ENCODE measurements at regions not wholly inside any gene's neighbourhood (a gene's known extent, or its start where the extent isn't known, plus 50 kb on each side); places are given as distances from the start of the nearest gene placed in this dataset.

GRCh38 chr1:81490614-81491013 is 310.1 kb upstream of the ADGRL2 start:
- TF ChIP-seq CTCF (IDR thresholded peaks at IDR 0.05; ENCODE audit: unreplicated experiment), result no peak
- no peak for DNase-seq (ENCODE audit: low spot score, unreplicated experiment)
- H3K4me1 Mint-ChIP-seq (ENCODE audit: low read depth), result peaks cover 4% of the 10 kb centered on the region
- no peak overlapping the region for H3K27ac Mint-ChIP-seq
- peaks cover 2% of the 10 kb centered on the region for H3K36me3 Mint-ChIP-seq (ENCODE audit: insufficient read depth)
- no peak overlapping the region for H3K4me3 Mint-ChIP-seq (ENCODE audit: low read depth)
- H3K27me3 Mint-ChIP-seq, result no peaks in the 10 kb centered on the region
- peaks cover 5% of the 10 kb centered on the region for H3K9me3 Mint-ChIP-seq (ENCODE audit: low read depth)

GRCh38 chr1:81489372-81489934 is 311.3 kb upstream of the ADGRL2 start:
- H3K4me3 Mint-ChIP-seq (ENCODE audit: low read depth), result no peak overlapping the region
- H3K9me3 Mint-ChIP-seq (ENCODE audit: low read depth), result peaks cover 5% of the 10 kb centered on the region
- no peak overlapping the region for H3K27ac Mint-ChIP-seq

GRCh38 chr1:81484284-81484683 is 316.4 kb upstream of the ADGRL2 start:
- H3K4me1 Mint-ChIP-seq (ENCODE audit: low read depth), result peaks cover 17% of the 10 kb centered on the region
- H3K4me3 Mint-ChIP-seq (ENCODE audit: low read depth), result no peak overlapping the region
- no peak for DNase-seq (ENCODE audit: low spot score, unreplicated experiment)
- peaks cover 2% of the 10 kb centered on the region for H3K36me3 Mint-ChIP-seq (ENCODE audit: insufficient read depth)
- H3K9me3 Mint-ChIP-seq (ENCODE audit: low read depth), result peaks cover 2% of the 10 kb centered on the region
- TF ChIP-seq CTCF (IDR thresholded peaks at IDR 0.05; ENCODE audit: unreplicated experiment), result no peak
- no peak overlapping the region for H3K27ac Mint-ChIP-seq
- no peaks in the 10 kb centered on the region for H3K27me3 Mint-ChIP-seq

More at GRCh38 chr1:81489372-81489934, 311.3 kb upstream of the ADGRL2 start:
- H3K36me3 Mint-ChIP-seq (ENCODE audit: insufficient read depth), result peaks cover 2% of the 10 kb centered on the region
- H3K27me3 Mint-ChIP-seq, result no peaks in the 10 kb centered on the region
- no peak for TF ChIP-seq CTCF (IDR thresholded peaks at IDR 0.05; ENCODE audit: unreplicated experiment)
- peaks cover 7% of the 10 kb centered on the region for H3K4me1 Mint-ChIP-seq (ENCODE audit: low read depth)
- no peak for DNase-seq (ENCODE audit: low spot score, unreplicated experiment)

- no peak overlapping the region for H3K4me3 Mint-ChIP-seq (ENCODE audit: low read depth)
- H3K4me1 Mint-ChIP-seq (ENCODE audit: low read depth), result peaks cover 15% of the 10 kb centered on the region
- no peak overlapping the region for H3K27ac Mint-ChIP-seq
- H3K27me3 Mint-ChIP-seq, result no peaks in the 10 kb centered on the region
- no peak for DNase-seq (ENCODE audit: low spot score, unreplicated experiment)
- no peak for TF ChIP-seq CTCF (IDR thresholded peaks at IDR 0.05; ENCODE audit: unreplicated experiment)
- H3K9me3 Mint-ChIP-seq (ENCODE audit: low read depth), result no peaks in the 10 kb centered on the region
- H3K36me3 Mint-ChIP-seq (ENCODE audit: insufficient read depth), result no peaks in the 10 kb centered on the region
Observed at GRCh38 chr1:81478219-81478618, 322.5 kb upstream of the ADGRL2 start.

- Mint-ChIP-seq H3K36me3 (ENCODE audit: insufficient read depth) (no peaks in the 10 kb centered on the region), H3K4me1 (ENCODE audit: low read depth) (peaks cover 14% of the 10 kb centered on the region), H3K27me3 (no peaks in the 10 kb centered on the region), H3K4me3 (ENCODE audit: low read depth) (no peak overlapping the region), H3K27ac (no peak overlapping the region), H3K9me3 (ENCODE audit: low read depth) (no peaks in the 10 kb centered on the region)
- no peak for TF ChIP-seq CTCF (IDR thresholded peaks at IDR 0.05; ENCODE audit: unreplicated experiment)
- no peak for DNase-seq (ENCODE audit: low spot score, unreplicated experiment)
Observed at GRCh38 chr1:81477710-81478109, 323.0 kb upstream of the ADGRL2 start.
